ENCODE measurements at regions not wholly inside any gene's neighbourhood (a gene's known extent, or its start where the extent isn't known, plus 50 kb on each side); places are given as distances from the start of the nearest gene placed in this dataset.

GRCh38 chr2:142300517-142300916, 169.7 kb upstream of the LRP1B start:
- no peak for FAIRE-seq
- CTCF ChIA-PET (ENCODE audit: partially characterized antibody), result interaction anchor here (1.0 kb wide), 1 partner anchor 14 kb away, joined by 5 read pairs; no protein-coding TSS in a partner anchor

More at GRCh38 chr2:142300517-142300916, 169.7 kb upstream of the LRP1B start:
- Histone ChIP-seq H3K79me2 (ENCODE audit: control insufficient read depth in 1 of 2, insufficient read depth in 2 of 2, low read length in 2 of 2) (no peaks in the 10 kb centered on the region), H2BK20ac (ENCODE audit: low read length) (no peak overlapping the region), H3K9ac (replicated peaks in 1 of 4; ENCODE audit: extremely low read depth in 1 of 4, low read depth in 3 of 4, low read length in 3 of 4) (no peak overlapping the region), H3K27ac (ENCODE audit: low read depth, low read length) (no peak overlapping the region), H3K36me3 (ENCODE audit: control insufficient read depth in 2 of 4, insufficient read depth in 4 of 4, low read length in 3 of 4) (no peaks in the 10 kb centered on the region), H3K27me3 (replicated peaks in 1 of 4; ENCODE audit: control insufficient read depth in 3 of 4, extremely low read depth in 1 of 4, insufficient read depth in 3 of 4, low read length in 3 of 4) (no peaks in the 10 kb centered on the region), H4K20me1 (replicated peaks in 1 of 2; ENCODE audit: control insufficient read depth in 1 of 2, insufficient read depth in 2 of 2, low read length in 2 of 2) (no peaks in the 10 kb centered on the region), H3K23ac (ENCODE audit: insufficient read length) (no peak overlapping the region), H3K79me1 (ENCODE audit: low read depth, low read length) (no peaks in the 10 kb centered on the region), H3K4me1 (replicated peaks in 1 of 4; ENCODE audit: control insufficient read depth in 3 of 4, insufficient read depth in 4 of 4, low read length in 3 of 4) (no peaks in the 10 kb centered on the region), H3K18ac (ENCODE audit: extremely low read depth, low read length) (no peak overlapping the region), H3K4me3 (ENCODE audit: extremely low read depth in 1 of 4, insufficient read depth in 2 of 4, low read depth in 3 of 4, low read length in 4 of 4) (no peak overlapping the region), H4K8ac (ENCODE audit: extremely low read depth, insufficient read depth, low read length) (no peak overlapping the region), H2BK5ac (ENCODE audit: low read depth, low read length) (no peak overlapping the region), H3K9me3 (ENCODE audit: insufficient read depth in 2 of 2, low read depth in 1 of 2, low read length in 1 of 2) (no peaks in the 10 kb centered on the region), H3K14ac (ENCODE audit: insufficient read length) (no peak overlapping the region), H2BK120ac (replicated peaks; ENCODE audit: low read depth, low read length) (no peak overlapping the region), H2AK5ac (ENCODE audit: low read depth, low read length) (no peak overlapping the region), H2BK12ac (ENCODE audit: low read depth, low read length) (no peak overlapping the region), H2AFZ (ENCODE audit: low read length) (no peak overlapping the region), H3K4me2 (ENCODE audit: insufficient read depth in 1 of 2, low read depth in 2 of 2, low read length in 2 of 2) (no peak overlapping the region), H4K91ac (replicated peaks; ENCODE audit: insufficient read length, low read length) (no peak overlapping the region), H4K5ac (ENCODE audit: insufficient read length, low read depth, low read length) (no peak overlapping the region), H2BK15ac (ENCODE audit: low read length) (no peak overlapping the region), H3K23me2 (ENCODE audit: low read depth, low read length) (no peaks in the 10 kb centered on the region), H3K4ac (replicated peaks; ENCODE audit: insufficient read length, low read depth, low read length) (no peak overlapping the region), H3K56ac (replicated peaks; ENCODE audit: insufficient read length, low read depth, low read length) (no peak overlapping the region)
- POLR2A ChIA-PET (ENCODE audit: partially characterized antibody), result no interaction called here
- DNase-seq (ENCODE audit: low read depth in 1 of 2, low spot score in 2 of 2), result no peak
- no peak for TF ChIP-seq SAP30 (IDR thresholded peaks at IDR 0.05; ENCODE audit: insufficient read depth, insufficient replicate concordance, low read length)
- TF ChIP-seq EP300 (IDR thresholded peaks at IDR 0.05; ENCODE audit: borderline replicate concordance in 1 of 2, low read depth in 2 of 2, low read length in 2 of 2), result no peak

Data from H1 (cell line).